DND-41 (cell line): ENCODE measurements at regions not wholly inside any gene's neighbourhood (a gene's known extent, or its start where the extent isn't known, plus 50 kb on each side); places are given as distances from the start of the nearest gene placed in this dataset.
"Not testable (repeated sequence)": the region's sequence is repeated elsewhere in the genome, so short reads cannot be mapped to it uniquely, and the experiment has no call there.

Experiments
- CTCF ChIP-seq: IDR thresholded peaks from 2 replicates; pipeline ENCODE4 v1.5.1; 2012; ENCODE audit warnings: borderline replicate concordance, low read length, moderate library complexity, mild to moderate bottlenecking; ENCODE audit not compliant: poor library complexity, severe bottlenecking; ENCODE audit errors: extremely low read depth
- EZH2 ChIP-seq: IDR thresholded peaks from 3 replicates; pipeline ENCODE4 v1.6.1; 2012; ENCODE audit warnings: borderline replicate concordance, low read depth, mild to moderate bottlenecking, moderate library complexity, low read length, inconsistent platforms; ENCODE audit not compliant: severe bottlenecking

DNA sequence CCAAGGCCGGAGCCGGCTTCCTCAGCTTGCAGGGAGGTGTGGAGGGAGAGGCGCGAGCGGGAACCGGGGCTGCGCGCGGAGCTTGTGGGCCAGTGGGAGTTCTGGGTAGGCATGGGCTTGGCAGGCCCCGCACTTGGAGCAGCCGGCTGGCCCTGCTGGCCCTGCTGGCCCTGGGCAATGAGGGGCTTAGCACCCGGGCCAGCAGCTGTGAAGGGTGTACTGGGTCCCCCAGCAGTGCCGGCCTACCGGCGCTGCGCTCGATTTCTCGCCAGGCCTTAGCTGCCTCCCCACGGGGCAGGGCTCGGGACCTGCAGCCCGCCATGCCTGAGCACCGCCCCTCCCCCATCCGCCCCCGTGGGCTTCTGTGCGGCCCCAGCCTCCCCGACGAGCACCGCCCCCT, 95.1 kb upstream of the TAS2R1 start:
- TF ChIP-seq CTCF, EZH2: not testable (repeated sequence)
